Kidney glomerular epithelial cell (primary cell): ENCODE measurements at regions not wholly inside any gene's neighbourhood (a gene's known extent, or its start where the extent isn't known, plus 50 kb on each side); places are given as distances from the start of the nearest gene placed in this dataset.

Source experiments
- DNase-seq: peaks from one replicate; lab custom pipeline; 2025; lab: John Stamatoyannopoulos, UW

- no peak for DNase-seq
Observed at GRCh38 chr22:47257976-47258375, 495.5 kb downstream of the TBC1D22A start.

DNA sequence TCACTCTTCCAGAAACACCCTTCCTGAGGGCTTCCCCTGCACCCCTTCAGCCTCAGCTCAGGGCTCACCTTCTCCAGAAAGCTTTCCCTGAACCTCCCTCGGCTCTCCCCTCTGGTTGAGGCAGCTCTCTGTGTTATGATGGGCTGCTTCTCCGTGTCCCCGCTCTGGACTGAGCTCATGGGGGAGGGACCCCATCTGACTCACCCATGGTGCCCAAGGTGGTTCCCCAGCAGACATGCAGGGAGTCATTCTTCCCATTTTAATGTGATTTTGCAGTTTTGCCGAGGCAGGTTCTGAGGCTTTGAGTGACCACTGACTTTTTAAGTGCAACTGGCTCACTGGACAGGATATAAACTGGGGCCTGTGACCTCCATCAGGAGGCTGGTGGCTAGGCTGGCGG, 495.1 kb downstream of the TBC1D22A start:
- no peak for DNase-seq

DNA sequence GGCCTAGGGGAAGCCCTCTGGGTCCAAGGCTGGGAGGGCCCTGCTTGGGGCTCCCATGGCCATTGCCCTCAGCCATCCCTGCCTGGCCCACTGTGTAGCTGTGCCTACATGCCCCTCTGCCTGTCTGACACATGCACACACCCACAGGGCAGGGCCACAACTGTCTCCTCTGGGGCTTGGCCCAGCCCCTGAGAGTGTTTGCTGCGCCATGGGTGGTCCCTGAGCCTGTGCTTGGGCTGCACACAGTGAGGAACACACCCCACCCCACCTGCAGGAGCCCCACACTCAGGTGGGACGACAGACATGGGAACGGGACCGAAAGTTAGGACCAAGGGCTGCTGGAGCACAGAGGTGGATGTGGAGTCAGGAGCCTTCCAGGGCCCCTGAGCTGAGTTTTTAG, 489.5 kb downstream of the TBC1D22A start:
- DNase-seq, result no peak

GRCh38 chr22:47250995-47251765, 488.7 kb downstream of the TBC1D22A start:
- DNase-seq, result no peak

- no peak for DNase-seq
Observed at GRCh38 chr22:47249370-47249928, 487.0 kb downstream of the TBC1D22A start.

GRCh38 chr22:47248925-47249324, 486.5 kb downstream of the TBC1D22A start:
- no peak for DNase-seq

- no peak for DNase-seq
Observed at GRCh38 chr22:47247579-47248240, 485.3 kb downstream of the TBC1D22A start.

GRCh38 chr22:47245786-47246185, 483.3 kb downstream of the TBC1D22A start:
- DNase-seq, result no peak

DNA sequence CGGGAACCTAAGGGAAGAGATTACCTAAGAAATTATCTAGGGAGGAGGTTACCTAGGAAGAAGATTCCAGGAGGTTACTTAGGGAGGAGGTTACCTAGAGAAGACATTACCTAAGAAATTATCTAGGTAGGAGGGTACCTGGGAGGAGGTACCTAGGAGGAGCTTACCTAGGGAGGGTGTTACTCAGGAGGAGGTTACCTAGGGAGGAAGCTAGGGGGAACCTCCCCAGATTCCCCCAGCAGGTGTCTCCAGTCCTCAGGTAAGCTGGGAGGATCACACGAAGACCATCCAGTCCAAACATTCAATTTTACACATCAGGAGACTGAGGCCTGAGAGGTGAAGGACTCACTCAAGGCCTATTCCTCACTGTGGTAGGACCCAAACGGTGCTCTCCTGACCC, 482.8 kb downstream of the TBC1D22A start:
- no peak for DNase-seq

DNA sequence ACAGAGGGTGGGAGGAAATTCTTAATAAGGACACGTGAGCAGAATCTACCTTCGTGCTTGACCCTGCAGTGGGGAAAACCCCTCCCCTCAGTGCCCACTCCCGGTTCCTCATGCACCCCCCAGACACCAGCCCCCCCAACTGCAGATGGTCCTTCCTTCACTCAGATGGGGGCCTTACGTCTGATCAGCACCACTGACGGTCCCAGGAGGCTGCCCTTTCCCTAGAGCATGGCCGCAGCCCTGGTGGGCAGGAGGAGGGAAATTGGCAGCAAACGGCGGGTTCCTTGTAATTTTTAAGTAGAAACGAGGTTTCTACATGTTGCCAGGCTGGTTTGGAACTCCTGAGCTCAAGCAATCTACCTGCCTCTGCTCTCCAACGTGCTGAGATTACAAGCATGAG, 477.7 kb downstream of the TBC1D22A start:
- no peak for DNase-seq

GRCh38 chr22:47239474-47239860, 477.0 kb downstream of the TBC1D22A start:
- no peak for DNase-seq

- no peak for DNase-seq
Observed at GRCh38 chr22:47238690-47239473, 476.4 kb downstream of the TBC1D22A start.

DNA sequence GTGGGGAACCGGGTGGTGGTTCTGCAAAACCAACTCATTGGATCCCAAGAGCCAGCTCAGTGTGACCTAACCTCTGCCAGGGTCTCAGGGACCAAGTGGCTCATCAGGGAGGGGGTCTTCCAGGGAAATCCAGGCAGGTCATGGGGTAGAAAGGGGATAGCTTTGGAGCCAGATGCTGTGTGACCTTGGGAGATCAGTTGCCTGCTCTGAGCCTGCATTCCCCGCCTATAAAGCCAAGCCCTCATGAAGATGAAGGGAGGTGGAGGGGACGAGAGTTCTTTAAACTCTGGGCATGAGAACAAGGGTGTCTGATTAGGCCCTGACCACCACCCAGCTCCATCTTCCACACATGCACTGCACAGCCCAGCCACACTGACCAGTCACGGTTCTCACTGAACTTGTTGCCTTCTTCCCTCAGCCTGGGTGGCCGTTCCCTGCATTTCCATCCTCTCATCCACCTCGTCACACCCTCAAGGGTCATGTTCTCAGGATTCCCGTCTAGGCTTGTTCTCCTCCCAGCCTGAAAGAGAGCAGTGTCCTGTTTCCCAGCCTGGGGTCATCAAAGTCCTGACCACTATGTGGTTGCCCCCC, 475.5 kb downstream of the TBC1D22A start:
- DNase-seq, result no peak

DNA sequence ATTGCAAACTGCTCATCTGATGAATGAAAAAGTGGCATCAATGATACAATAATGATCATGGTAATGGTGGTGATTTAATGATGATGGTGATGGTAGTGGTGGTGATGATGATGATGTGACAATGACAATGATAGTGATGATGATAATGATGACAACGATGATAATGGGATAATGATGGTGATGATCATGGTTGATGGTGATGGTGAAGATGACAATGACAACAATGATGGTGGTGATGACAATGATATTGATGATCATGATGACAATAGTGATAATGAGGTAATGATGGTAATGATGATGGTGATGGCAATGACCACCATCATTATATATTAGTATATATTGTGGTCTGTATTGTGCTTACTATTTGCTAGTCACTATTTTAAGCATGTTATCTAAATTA, 474.3 kb downstream of the TBC1D22A start:
- DNase-seq, result no peak

DNA sequence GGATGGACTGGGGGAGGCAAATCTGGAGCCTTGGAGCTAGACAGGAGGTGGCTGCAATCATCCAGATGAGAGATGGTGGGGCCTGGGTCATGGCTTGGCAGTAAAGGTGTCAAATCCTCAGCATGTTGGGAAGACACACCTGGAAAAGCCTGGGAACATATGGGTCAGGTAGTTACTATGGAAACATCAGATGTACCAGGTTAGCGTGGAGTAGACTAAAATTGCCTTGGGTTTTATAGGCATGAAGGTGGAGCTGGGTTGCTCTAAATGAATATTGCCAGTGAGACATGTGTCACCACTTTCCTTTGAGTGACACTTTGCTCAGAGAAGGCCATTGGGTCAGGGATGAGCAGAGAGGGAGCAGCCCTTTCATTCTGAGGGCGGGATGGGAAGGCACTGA, 473.7 kb downstream of the TBC1D22A start:
- DNase-seq, result no peak

- DNase-seq, result no peak
Observed at GRCh38 chr22:47233316-47234243, 471.1 kb downstream of the TBC1D22A start.

DNA sequence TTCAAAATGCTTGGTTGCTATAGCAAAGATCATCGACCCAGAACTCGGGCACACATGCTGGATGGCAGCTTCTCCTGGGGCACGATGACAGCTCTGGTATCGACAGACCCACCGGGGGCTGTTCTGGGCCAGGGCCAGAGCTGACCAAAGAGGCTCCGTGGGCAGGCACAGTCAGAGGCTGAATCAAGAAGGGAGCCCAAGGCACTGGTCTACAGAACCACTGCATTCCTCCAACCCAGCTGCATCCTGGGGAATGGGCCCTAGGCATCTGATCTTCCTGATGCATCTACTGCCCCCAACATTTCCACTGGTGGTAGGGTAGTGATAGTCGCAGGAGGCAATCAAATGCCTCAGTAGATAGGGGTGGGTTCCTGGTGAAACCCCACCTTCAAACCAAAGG, 470.3 kb downstream of the TBC1D22A start:
- no peak for DNase-seq

DNA sequence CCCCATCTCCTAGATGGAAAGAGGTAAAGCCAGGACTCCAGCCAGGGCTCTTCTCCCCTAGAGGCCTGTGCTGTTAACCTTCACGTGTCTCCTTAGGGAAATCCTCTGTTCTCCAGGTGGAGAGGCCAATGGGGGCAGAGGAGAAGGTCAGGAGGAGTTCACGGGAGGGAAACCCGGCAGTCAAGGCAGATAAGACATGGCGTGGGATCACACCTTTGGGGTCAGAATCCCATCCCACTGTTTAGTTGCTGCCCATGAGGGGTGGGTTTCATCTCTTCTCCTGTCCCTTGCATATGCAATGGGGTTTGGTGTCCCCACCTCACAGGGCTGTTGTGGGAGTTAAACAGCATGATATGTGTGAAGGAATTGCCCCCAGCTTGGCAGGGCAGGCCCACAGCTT, 469.7 kb downstream of the TBC1D22A start:
- no peak for DNase-seq

- no peak for DNase-seq
Observed at GRCh38 chr22:47231759-47232158, 469.3 kb downstream of the TBC1D22A start.

- no peak for DNase-seq
Observed at GRCh38 chr22:47230741-47231140, 468.3 kb downstream of the TBC1D22A start.

DNA sequence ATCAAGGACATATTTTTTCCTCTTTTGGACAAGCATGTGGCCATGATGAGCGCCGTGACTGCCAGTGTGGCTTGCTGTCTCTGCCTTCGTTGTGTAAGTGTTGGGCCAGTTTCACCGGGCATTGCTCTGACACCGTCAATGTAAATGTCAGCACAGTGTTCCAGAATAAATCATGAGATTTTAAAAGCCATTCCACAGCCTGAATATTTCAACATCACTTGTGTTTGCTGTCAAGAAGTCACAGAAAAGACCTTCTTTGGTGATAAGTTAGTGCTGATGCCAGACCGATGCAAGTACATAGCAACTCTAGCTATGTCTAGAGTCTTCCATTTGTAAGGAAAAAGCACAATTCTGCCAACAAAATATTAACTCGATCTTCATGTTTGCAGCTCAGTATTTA, 467.8 kb downstream of the TBC1D22A start:
- no peak for DNase-seq
